OCI-LY7 (cell line): ENCODE measurements at regions not wholly inside any gene's neighbourhood (a gene's known extent, or its start where the extent isn't known, plus 50 kb on each side); places are given as distances from the start of the nearest gene placed in this dataset.

Experiments used
- BruUV-seq: library from RNA; stranded (reverse); fragments of 400-500 nt; replicated peaks from 2 replicates; lab custom pipeline; 2021; lab: Mats Ljungman, UMichigan
- CTCF ChIA-PET: fragments of 300-600 bp; sonication (Branson Sonifier 250); formaldehyde crosslinking; loops from one replicate; lab custom pipeline; 2022; ENCODE audit warnings: antibody characterized with exemption; ENCODE audit not compliant: unreplicated experiment; lab: Charles Lee
- POLR2A ChIA-PET: fragments of 300-600 bp; sonication (Branson Sonifier 250); formaldehyde crosslinking; loops from one replicate; lab custom pipeline; 2022; ENCODE audit warnings: antibody characterized with exemption; lab: Charles Lee
- DNase-seq: peaks from one replicate; pipeline ENCODE4 v3.0.0-alpha.2; 2015; ENCODE audit warnings: low spot score
- H2AFZ ChIP-seq: fragments of 200-600 bp; sonication (generic), shearing (Covaris generic); 2 replicates; pipeline ENCODE4 v1.6.1; 2014; ENCODE audit warnings: mild to moderate bottlenecking, antibody characterized with exemption, low read length, moderate library complexity
- H3K27ac ChIP-seq: fragments of 200-600 bp; sonication (generic); 2 replicates; pipeline ENCODE4 v1.5.1; 2014; ENCODE audit warnings: mixed run types, low read depth, mild to moderate bottlenecking, moderate library complexity, low read length, inconsistent platforms; ENCODE audit not compliant: poor library complexity, severe bottlenecking
- H3K36me3 ChIP-seq: fragments of 200-600 bp; sonication (generic); 2 replicates; pipeline ENCODE4 v1.6.1; 2014; ENCODE audit warnings: mild to moderate bottlenecking, antibody characterized with exemption, low read length, moderate library complexity, mixed read lengths; ENCODE audit not compliant: insufficient read depth
- H3K4me1 ChIP-seq: fragments of 200-600 bp; sonication (generic); 2 replicates; pipeline ENCODE4 v1.5.1; 2014; ENCODE audit warnings: mild to moderate bottlenecking, low read length; ENCODE audit not compliant: insufficient read depth, poor library complexity, severe bottlenecking
- H3K4me2 ChIP-seq: fragments of 200-600 bp; sonication (generic); 2 replicates; pipeline ENCODE4 v1.6.1; 2014; ENCODE audit warnings: mild to moderate bottlenecking, low read length
- H3K4me3 ChIP-seq: fragments of 200-600 bp; sonication (generic); 2 replicates; pipeline ENCODE4 v1.5.1; 2014; ENCODE audit warnings: mild to moderate bottlenecking, low read depth, low read length; ENCODE audit not compliant: poor library complexity, severe bottlenecking
- H3K79me2 ChIP-seq: fragments of 200-600 bp; sonication (generic); 2 replicates; pipeline ENCODE4 v1.6.1; 2016; ENCODE audit warnings: low read depth, mild to moderate bottlenecking, low read length, moderate library complexity, mixed read lengths; ENCODE audit not compliant: insufficient read depth
- H3K9me2 ChIP-seq: fragments of 200-600 bp; sonication (generic); 2 replicates; pipeline ENCODE4 v1.6.1; 2016; ENCODE audit warnings: mild to moderate bottlenecking, low read length, mixed read lengths; ENCODE audit not compliant: insufficient read depth
- H3K9me3 ChIP-seq: fragments of 200-600 bp; sonication (generic); 2 replicates; pipeline ENCODE4 v1.6.1; 2014; ENCODE audit warnings: mild to moderate bottlenecking, mixed run types, low read length, mixed read lengths
- H4K20me1 ChIP-seq: fragments of 200-600 bp; sonication (generic); 2 replicates; pipeline ENCODE4 v1.6.1; 2014; ENCODE audit warnings: mild to moderate bottlenecking, antibody characterized with exemption, low read length, moderate library complexity, mixed read lengths; ENCODE audit not compliant: insufficient read depth
- CTCF ChIP-seq: fragments of 200-600 bp; sonication (generic); conservative IDR thresholded peaks from 2 replicates; pipeline ENCODE4 v1.5.1; 2014; ENCODE audit warnings: mild to moderate bottlenecking, antibody characterized with exemption, low read length, moderate library complexity, mixed read lengths
- EZH2phosphoT487 ChIP-seq: fragments of 200-600 bp; sonication (generic); IDR thresholded peaks from 2 replicates; pipeline ENCODE4 v1.6.1; 2018; ENCODE audit warnings: low read depth, borderline replicate concordance, mild to moderate bottlenecking, mixed run types, antibody characterized with exemption, low read length, moderate library complexity, mixed read lengths
- intact Hi-C: fragments of 100-400 bp; cut with micrococcal nuclease; formaldehyde crosslinking; loops from one replicate; pipeline ENCODE4 v1.10.0; 2022; ENCODE audit not compliant: unreplicated experiment

- BruUV-seq = no TSS peak
- no peak for DNase-seq
- no peaks in the 10 kb centered on the region for H3K9me3 ChIP-seq
These were observed 52.8 kb upstream of the FBXL7 start for GRCh38 chr5:15447209-15447608.

GRCh38 chr5:15446552-15446951, 53.4 kb upstream of the FBXL7 start:
- no peaks in the 10 kb centered on the region for H3K9me2 ChIP-seq
- no peaks in the 10 kb centered on the region for H4K20me1 ChIP-seq
- H3K36me3 ChIP-seq = no peaks in the 10 kb centered on the region
- no peak for DNase-seq
- no peaks in the 10 kb centered on the region for H3K4me1 ChIP-seq
- CTCF ChIA-PET = no interaction called here
- no TSS peak for BruUV-seq
- no peak overlapping the region for H2AFZ ChIP-seq
- no peak overlapping the region for H3K4me2 ChIP-seq
- no peaks in the 10 kb centered on the region for H3K79me2 ChIP-seq
- no peak for TF ChIP-seq EZH2phosphoT487
- no peak for TF ChIP-seq CTCF
- no peak overlapping the region for H3K27ac ChIP-seq
- H3K4me3 ChIP-seq = no peak overlapping the region
- POLR2A ChIA-PET = no interaction called here
- intact Hi-C loops = no loop called here
- H3K9me3 ChIP-seq = no peaks in the 10 kb centered on the region

More at GRCh38 chr5:15447209-15447608, 52.8 kb upstream of the FBXL7 start:
- no peaks in the 10 kb centered on the region for H3K9me2 ChIP-seq
- TF ChIP-seq EZH2phosphoT487 (no peak), CTCF (no peak)
- H3K36me3 ChIP-seq = no peaks in the 10 kb centered on the region
- H3K27ac ChIP-seq = no peak overlapping the region
- ChIA-PET POLR2A (no interaction called here), CTCF (no interaction called here)
- no peak overlapping the region for H3K4me2 ChIP-seq
- H3K4me3 ChIP-seq = no peak overlapping the region
- H2AFZ ChIP-seq = no peak overlapping the region
- no peaks in the 10 kb centered on the region for H3K79me2 ChIP-seq
- intact Hi-C loops = no loop called here
- H4K20me1 ChIP-seq = no peaks in the 10 kb centered on the region
- no peaks in the 10 kb centered on the region for H3K4me1 ChIP-seq

- ChIA-PET POLR2A (no interaction called here), CTCF (no interaction called here)
- H3K9me3 ChIP-seq = no peaks in the 10 kb centered on the region
- no peak overlapping the region for H3K27ac ChIP-seq
- no peaks in the 10 kb centered on the region for H3K4me1 ChIP-seq
- no peaks in the 10 kb centered on the region for H3K36me3 ChIP-seq
- no peak overlapping the region for H2AFZ ChIP-seq
- H4K20me1 ChIP-seq = no peaks in the 10 kb centered on the region
- DNase-seq = no peak
- no peak overlapping the region for H3K4me2 ChIP-seq
- intact Hi-C loops = no loop called here
- no peaks in the 10 kb centered on the region for H3K9me2 ChIP-seq
- BruUV-seq = no TSS peak
- H3K4me3 ChIP-seq = no peak overlapping the region
- TF ChIP-seq EZH2phosphoT487 (no peak), CTCF (no peak)
- no peaks in the 10 kb centered on the region for H3K79me2 ChIP-seq
These were observed 57.8 kb upstream of the FBXL7 start for GRCh38 chr5:15442193-15442570.
